Ishikawa (cell line): ENCODE measurements at regions not wholly inside any gene's neighbourhood (a gene's known extent, or its start where the extent isn't known, plus 50 kb on each side); places are given as distances from the start of the nearest gene placed in this dataset.

Experiments
- CEBPB ChIP-seq: IDR thresholded peaks from 2 replicates; pipeline ENCODE4 v1.6.1; 2012
- CREB1 ChIP-seq: IDR thresholded peaks from 2 replicates; pipeline ENCODE4 v1.6.1; 2012; ENCODE audit warnings: low read depth
- EGR1 ChIP-seq: IDR thresholded peaks from 2 replicates; pipeline ENCODE4 v1.6.1; 2012
- EP300 ChIP-seq: IDR thresholded peaks from 2 replicates; pipeline ENCODE4 v1.6.1; 2012; ENCODE audit warnings: borderline replicate concordance
- FOXM1 ChIP-seq: IDR thresholded peaks from 2 replicates; pipeline ENCODE4 v1.6.1; 2012; ENCODE audit warnings: low read depth, borderline replicate concordance
- NFIC ChIP-seq: IDR thresholded peaks from 2 replicates; pipeline ENCODE4 v1.6.1; 2012
- RAD21 ChIP-seq: IDR thresholded peaks from 2 replicates; pipeline ENCODE4 v1.6.1; 2012; ENCODE audit warnings: low read depth
- TAF1 ChIP-seq: IDR thresholded peaks from 2 replicates; pipeline ENCODE4 v1.6.1; 2012; ENCODE audit warnings: low read depth, mild to moderate bottlenecking
- TCF12 ChIP-seq: IDR thresholded peaks from 2 replicates; pipeline ENCODE4 v1.6.1; 2012; ENCODE audit warnings: low read depth
- TEAD4 ChIP-seq: IDR thresholded peaks from 2 replicates; pipeline ENCODE4 v1.6.1; 2012
- YY1 ChIP-seq: IDR thresholded peaks from 2 replicates; pipeline ENCODE4 v1.6.1; 2012; ENCODE audit warnings: low read depth
- ZBTB7A ChIP-seq: IDR thresholded peaks from 2 replicates; pipeline ENCODE4 v1.6.1; 2012; ENCODE audit warnings: low read depth
- TF ChIP-seq, protein P1 (sequence below): IDR thresholded peaks from 2 replicates; pipeline ENCODE4 v1.6.1; 2012
- TF ChIP-seq, protein P2 (sequence below): IDR thresholded peaks from 2 replicates; pipeline ENCODE4 v1.6.1; 2012
- TF ChIP-seq, protein P3 (sequence below): IDR thresholded peaks from 2 replicates; pipeline ENCODE4 v1.6.1; 2012; ENCODE audit warnings: low read depth, mild to moderate bottlenecking

DNA sequence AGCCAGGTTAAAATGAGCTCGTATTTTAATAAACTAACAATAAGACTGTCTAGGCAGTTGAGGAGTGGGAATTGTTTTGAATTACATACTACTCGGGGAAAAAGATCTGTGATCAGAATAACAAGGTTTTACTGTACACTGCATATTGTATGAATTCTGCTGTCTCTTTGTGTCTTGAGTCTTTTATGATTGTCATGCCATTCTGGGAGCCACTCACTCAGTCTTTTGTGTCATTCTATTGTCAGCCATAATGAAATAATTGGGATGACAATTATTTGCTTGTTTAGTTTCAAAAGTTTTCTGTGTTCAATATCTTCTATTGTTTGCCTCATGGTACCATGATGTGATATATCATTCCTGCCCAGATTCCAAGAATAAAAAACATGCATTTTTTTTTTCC lies 339.6 kb upstream of the TBL1XR1 start:
- no peak for TF ChIP-seq FOXM1

DNA sequence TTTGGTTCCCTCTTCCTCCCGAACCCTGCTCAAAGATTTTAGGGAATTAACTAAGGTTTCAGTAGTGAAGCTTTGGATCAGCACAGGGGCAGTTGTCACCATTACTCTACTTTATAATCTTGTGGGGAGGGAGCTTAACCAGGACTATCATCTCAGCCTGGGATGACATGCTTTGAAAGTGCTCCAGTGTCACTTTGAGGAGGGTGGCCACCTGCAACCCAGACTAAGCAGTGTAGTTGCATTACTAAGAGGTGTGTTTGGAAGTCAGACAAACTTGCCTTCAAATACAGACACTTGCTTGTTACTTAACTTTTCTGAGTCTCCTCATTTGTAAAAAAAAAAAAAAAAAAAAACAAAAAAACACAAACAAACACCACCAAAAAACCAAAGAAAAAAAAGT lies 340.3 kb upstream of the TBL1XR1 start:
- no peak for TF ChIP-seq EP300

DNA sequence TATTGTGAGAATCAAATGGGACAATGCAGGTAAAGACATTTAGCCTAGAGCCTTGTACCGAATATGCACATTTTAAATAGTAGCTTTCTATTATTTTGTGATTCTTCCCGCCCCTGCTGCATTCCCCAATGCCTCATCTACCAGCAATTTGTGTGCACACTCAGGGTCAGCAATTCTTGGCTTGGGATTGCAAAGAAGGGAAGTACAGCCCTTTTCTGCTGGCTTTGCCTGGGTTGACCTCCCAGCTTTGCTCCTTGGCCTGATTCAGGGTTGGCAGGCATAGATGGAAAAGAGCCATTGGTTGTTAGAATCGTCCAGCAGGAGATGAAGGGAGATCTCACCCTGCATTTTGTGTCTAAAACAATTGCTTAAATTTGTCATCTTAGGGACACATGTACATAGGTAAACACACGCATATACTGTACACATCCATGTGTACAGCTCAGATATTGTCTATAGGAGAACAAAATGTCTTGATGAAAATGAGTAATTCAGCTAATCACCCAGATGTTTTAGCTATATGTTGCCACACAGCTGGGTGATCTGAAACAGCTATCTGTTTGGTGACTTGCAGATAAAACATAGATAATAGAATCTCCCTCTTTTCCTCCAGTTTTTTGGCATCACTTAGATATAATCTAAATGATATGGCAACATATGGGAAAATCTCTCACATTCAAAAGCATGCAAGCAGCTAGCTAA lies 340.9 kb upstream of the TBL1XR1 start:
- TF ChIP-seq NFIC (no peak), TEAD4 (no peak), TAF1 (no peak), ZBTB7A (no peak), RAD21 (no peak), FOXM1 (no peak), CEBPB (no peak), EGR1 (no peak), TCF12 (no peak), YY1 (no peak), EP300 (no peak), CREB1 (no peak)
- TF ChIP-seq, protein P1, sequence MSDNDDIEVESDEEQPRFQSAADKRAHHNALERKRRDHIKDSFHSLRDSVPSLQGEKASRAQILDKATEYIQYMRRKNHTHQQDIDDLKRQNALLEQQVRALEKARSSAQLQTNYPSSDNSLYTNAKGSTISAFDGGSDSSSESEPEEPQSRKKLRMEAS = no peak
- TF ChIP-seq, protein P2, sequence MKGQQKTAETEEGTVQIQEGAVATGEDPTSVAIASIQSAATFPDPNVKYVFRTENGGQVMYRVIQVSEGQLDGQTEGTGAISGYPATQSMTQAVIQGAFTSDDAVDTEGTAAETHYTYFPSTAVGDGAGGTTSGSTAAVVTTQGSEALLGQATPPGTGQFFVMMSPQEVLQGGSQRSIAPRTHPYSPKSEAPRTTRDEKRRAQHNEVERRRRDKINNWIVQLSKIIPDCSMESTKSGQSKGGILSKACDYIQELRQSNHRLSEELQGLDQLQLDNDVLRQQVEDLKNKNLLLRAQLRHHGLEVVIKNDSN = no peak
- TF ChIP-seq, protein P3, sequence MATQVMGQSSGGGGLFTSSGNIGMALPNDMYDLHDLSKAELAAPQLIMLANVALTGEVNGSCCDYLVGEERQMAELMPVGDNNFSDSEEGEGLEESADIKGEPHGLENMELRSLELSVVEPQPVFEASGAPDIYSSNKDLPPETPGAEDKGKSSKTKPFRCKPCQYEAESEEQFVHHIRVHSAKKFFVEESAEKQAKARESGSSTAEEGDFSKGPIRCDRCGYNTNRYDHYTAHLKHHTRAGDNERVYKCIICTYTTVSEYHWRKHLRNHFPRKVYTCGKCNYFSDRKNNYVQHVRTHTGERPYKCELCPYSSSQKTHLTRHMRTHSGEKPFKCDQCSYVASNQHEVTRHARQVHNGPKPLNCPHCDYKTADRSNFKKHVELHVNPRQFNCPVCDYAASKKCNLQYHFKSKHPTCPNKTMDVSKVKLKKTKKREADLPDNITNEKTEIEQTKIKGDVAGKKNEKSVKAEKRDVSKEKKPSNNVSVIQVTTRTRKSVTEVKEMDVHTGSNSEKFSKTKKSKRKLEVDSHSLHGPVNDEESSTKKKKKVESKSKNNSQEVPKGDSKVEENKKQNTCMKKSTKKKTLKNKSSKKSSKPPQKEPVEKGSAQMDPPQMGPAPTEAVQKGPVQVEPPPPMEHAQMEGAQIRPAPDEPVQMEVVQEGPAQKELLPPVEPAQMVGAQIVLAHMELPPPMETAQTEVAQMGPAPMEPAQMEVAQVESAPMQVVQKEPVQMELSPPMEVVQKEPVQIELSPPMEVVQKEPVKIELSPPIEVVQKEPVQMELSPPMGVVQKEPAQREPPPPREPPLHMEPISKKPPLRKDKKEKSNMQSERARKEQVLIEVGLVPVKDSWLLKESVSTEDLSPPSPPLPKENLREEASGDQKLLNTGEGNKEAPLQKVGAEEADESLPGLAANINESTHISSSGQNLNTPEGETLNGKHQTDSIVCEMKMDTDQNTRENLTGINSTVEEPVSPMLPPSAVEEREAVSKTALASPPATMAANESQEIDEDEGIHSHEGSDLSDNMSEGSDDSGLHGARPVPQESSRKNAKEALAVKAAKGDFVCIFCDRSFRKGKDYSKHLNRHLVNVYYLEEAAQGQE = no peak

DNA sequence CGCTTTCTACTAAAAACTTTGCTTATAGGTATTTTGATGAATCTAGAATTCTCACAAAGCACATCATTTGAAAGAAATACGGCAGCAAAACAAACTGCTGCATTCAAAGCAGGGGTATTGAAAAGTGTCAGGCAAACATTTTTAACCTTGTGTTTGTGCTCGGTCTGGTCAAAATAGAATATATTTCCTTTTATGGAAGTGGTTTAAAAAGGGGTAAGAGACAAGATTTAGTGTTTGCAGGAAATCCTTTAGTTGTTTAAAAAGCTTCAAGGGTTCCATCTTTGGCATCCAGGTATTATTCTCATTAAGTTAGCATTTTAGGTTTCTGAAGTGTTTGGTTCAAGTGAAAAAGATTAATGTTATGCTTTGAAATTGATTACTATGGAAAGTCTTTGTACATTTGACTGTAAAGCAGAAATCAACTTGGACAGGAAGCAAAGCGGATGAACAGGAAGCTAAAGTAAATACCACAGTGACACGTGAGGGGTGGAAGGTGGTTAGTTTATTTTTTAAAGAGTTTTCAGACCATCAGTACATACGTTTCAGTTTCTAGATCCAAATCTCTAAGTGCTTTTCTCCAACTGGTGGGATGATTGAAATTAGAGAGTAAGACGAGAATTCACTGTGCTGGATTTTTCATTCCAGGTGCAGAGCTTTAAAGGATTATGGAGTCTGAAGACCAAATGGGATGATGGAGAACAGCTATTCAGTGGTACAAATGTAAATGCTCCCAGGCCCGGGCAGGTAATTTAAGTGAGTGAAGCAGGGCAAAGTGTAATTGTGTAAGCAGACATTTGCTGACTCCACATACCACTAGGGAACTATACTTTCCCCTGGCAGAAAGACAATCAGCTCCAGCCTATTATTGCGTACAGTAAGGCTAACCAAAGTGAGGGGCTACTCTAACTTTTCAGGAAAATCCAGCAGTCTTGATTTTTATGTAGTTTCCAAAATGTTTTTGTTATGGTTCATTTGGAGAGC lies 341.8 kb upstream of the TBL1XR1 start:
- TF ChIP-seq, protein P3 = no peak
- no peak for TF ChIP-seq NFIC
- TF ChIP-seq, protein P1 = no peak
- TF ChIP-seq TCF12 = no peak

DNA sequence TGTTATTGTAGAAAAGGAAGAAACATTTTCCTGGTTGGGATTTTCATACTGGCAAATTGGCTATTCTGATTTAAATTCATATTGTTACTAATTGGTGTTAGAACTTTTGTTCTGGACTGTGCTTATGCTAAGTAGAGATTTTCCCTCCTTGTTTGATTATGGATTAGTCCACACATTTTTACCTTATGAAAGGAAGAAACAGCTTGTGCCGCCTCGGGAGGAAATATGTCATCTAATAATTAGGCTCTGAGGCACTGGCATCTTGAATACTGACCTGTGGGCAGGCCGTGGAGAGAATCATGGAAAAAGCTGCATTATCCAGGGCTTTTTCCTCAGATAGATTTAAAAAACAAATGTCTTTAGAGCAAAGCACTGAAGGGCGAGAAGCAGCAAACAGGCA lies 344.3 kb upstream of the TBL1XR1 start:
- no peak for TF ChIP-seq NFIC

DNA sequence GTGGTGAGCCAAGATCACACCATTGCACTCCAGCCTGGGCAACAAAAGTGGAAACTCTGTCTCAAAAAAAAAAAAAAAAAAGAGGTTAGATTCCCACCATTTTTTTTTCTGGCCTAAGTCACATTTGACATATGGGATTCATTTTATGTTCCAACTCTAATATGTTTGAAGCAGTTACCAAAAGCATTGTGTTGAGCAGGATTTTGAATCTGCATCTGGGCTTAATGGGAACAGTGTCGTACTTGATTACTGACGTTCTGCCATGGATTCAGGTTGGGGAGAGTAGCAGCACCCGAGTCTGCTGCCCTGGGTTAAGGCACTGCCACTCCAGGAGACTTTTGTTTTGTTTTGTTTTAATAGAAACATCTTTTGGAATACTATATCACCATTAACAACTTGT lies 348.7 kb upstream of the TBL1XR1 start:
- TF ChIP-seq RAD21 = no peak
- TF ChIP-seq, protein P3 = no peak
- TF ChIP-seq FOXM1 = no peak
- TF ChIP-seq YY1 = no peak
- TF ChIP-seq TAF1 = no peak
- no peak for TF ChIP-seq EP300
- TF ChIP-seq CREB1 = no peak
- TF ChIP-seq EGR1 = no peak
- TF ChIP-seq NFIC = no peak
- no peak for TF ChIP-seq ZBTB7A
- no peak for TF ChIP-seq TEAD4
- no peak for TF ChIP-seq CEBPB
- TF ChIP-seq, protein P1 = no peak
- TF ChIP-seq TCF12 = no peak
- TF ChIP-seq, protein P2 = no peak
